Trophoblast cell (in vitro differentiated cells and primary cell): ENCODE measurements at regions not wholly inside any gene's neighbourhood (a gene's known extent, or its start where the extent isn't known, plus 50 kb on each side); places are given as distances from the start of the nearest gene placed in this dataset.

Experiments
- DNase-seq, 2 donors: peaks; one replicate each; pipeline ENCODE4 v3.0.0-alpha.2; 2016
- H2AFZ ChIP-seq: 2 replicates; pipeline ENCODE4 v1.6.1; 2013; ENCODE audit warnings: low read length, moderate library complexity, mild to moderate bottlenecking; ENCODE audit not compliant: insufficient read depth, poor library complexity
- H2AK5ac ChIP-seq: 2 replicates; pipeline ENCODE4 v1.6.1; 2013; ENCODE audit warnings: mild to moderate bottlenecking, low read length
- H2BK120ac ChIP-seq: 2 replicates; pipeline ENCODE4 v1.6.1; 2013; ENCODE audit warnings: low read length, mild to moderate bottlenecking, moderate library complexity; ENCODE audit not compliant: insufficient read depth, poor library complexity
- H2BK12ac ChIP-seq: 2 replicates; pipeline ENCODE4 v1.6.1; 2013; ENCODE audit warnings: mild to moderate bottlenecking, low read length, moderate library complexity
- H2BK5ac ChIP-seq: 2 replicates; pipeline ENCODE4 v1.6.1; 2013; ENCODE audit warnings: low read length, low read depth, moderate library complexity, mild to moderate bottlenecking; ENCODE audit not compliant: poor library complexity
- H3K14ac ChIP-seq: 2 replicates; pipeline ENCODE4 v1.6.1; 2013; ENCODE audit warnings: mild to moderate bottlenecking, low read length
- H3K18ac ChIP-seq: 2 replicates; pipeline ENCODE4 v1.6.1; 2013; ENCODE audit warnings: mild to moderate bottlenecking, low read length
- H3K23ac ChIP-seq: 2 replicates; pipeline ENCODE4 v1.6.1; 2013; ENCODE audit warnings: low read length
- H3K27ac ChIP-seq: 2 replicates; pipeline ENCODE4 v1.5.1; 2013; ENCODE audit warnings: low read depth, mild to moderate bottlenecking, inconsistent platforms, low read length, moderate library complexity
- H3K27me3 ChIP-seq: 2 replicates; pipeline ENCODE4 v1.6.1; 2013; ENCODE audit warnings: inconsistent platforms, mild to moderate bottlenecking, low read length, moderate library complexity; ENCODE audit not compliant: insufficient read depth
- H3K36me3 ChIP-seq, 2 experiments: 1 replicate in 1 of 2; 2 replicates in 1 of 2; pipeline ENCODE4 v1.6.1; 2013; ENCODE audit warnings: low read length in 2 of 2, mild to moderate bottlenecking in 2 of 2, moderate library complexity in 1 of 2; ENCODE audit not compliant: insufficient read depth in 2 of 2, control insufficient read depth in 1 of 2
- H3K4ac ChIP-seq: 2 replicates; pipeline ENCODE4 v1.6.1; 2013; ENCODE audit warnings: low read depth, mild to moderate bottlenecking, low read length, moderate library complexity
- H3K4me1 ChIP-seq, 2 experiments: 1 replicate in 1 of 2; 2 replicates in 1 of 2; pipeline ENCODE4 v1.6.1; 2013; ENCODE audit warnings: low read length in 2 of 2, mild to moderate bottlenecking in 2 of 2, moderate library complexity in 1 of 2; ENCODE audit not compliant: insufficient read depth in 2 of 2, control insufficient read depth in 1 of 2
- H3K4me2 ChIP-seq: 2 replicates; pipeline ENCODE4 v1.6.1; 2013; ENCODE audit warnings: inconsistent platforms, mild to moderate bottlenecking, low read length, moderate library complexity
- H3K4me3 ChIP-seq: 2 replicates; pipeline ENCODE4 v1.5.1; 2013; ENCODE audit warnings: mild to moderate bottlenecking, low read depth, low read length, inconsistent platforms
- H3K79me1 ChIP-seq: one replicate; pipeline ENCODE4 v1.6.1; 2013; ENCODE audit warnings: low read length
- H3K79me2 ChIP-seq: 2 replicates; pipeline ENCODE4 v1.6.1; 2013; ENCODE audit warnings: low read length, mild to moderate bottlenecking; ENCODE audit not compliant: control insufficient read depth, insufficient read depth, poor library complexity
- H3K9ac ChIP-seq: 2 replicates; pipeline ENCODE4 v1.6.1; 2013; ENCODE audit warnings: mild to moderate bottlenecking, low read length
- H3K9me3 ChIP-seq: 2 replicates; pipeline ENCODE4 v1.6.1; 2013; ENCODE audit warnings: low read depth, mild to moderate bottlenecking, control low read depth, inconsistent platforms, low read length; ENCODE audit not compliant: insufficient read depth
- H4K12ac ChIP-seq: 2 replicates; pipeline ENCODE4 v1.6.1; 2013; ENCODE audit warnings: low read depth, mild to moderate bottlenecking, low read length, moderate library complexity
- H4K8ac ChIP-seq: 2 replicates; pipeline ENCODE4 v1.6.1; 2013; ENCODE audit warnings: low read depth, mild to moderate bottlenecking, low read length, moderate library complexity
- H4K91ac ChIP-seq: one replicate; pipeline ENCODE4 v1.6.1; 2013; ENCODE audit warnings: low read depth, mild to moderate bottlenecking, low read length, moderate library complexity
- WGBS: extraction: QIAGEN DNeasy Blood & Tissue Kit; methylation state at CpG from one replicate; pipeline ENCODE4 v1.1.7; 2013; ENCODE audit warnings: missing lambda C conversion rate; ENCODE audit not compliant: insufficient read length, insufficient coverage; ENCODE audit errors: extremely low coverage; 5-methylcytosine and 5-hydroxymethylcytosine counted together

DNA sequence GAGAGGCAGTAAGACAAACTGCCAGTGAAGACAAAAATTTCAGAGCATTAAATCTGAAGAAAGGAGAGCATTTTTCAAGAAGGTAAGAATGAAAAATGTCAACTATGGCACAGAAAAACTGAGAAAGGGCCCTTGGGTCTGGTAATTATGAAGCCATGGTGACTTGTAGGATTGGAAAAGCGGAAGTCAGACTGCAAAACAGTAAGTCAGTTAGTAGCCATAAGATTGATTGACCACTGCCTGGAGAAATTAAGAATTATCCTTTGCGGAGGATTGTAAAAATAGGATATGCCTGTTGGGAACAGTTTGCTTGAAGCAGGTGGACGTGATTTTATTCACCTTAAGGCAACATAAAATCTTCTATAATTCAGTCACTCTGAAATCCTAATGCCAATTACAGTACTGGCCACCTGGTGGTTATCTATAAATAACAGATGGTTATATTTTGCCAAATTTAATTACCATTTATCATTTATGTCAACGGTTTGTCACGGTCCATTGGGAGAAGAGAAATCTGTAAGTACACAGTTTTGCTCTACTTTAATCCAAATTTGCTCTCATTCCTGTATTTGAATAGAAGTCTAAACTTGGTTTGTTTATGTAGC lies 127.1 kb upstream of the CNTN1 start:
- H3K27ac ChIP-seq, result no peak overlapping the region
- H3K9me3 ChIP-seq, result no peaks in the 10 kb centered on the region
- no peak overlapping the region for H2BK120ac ChIP-seq
- no peak overlapping the region for H2BK5ac ChIP-seq
- H3K36me3 ChIP-seq, result no peaks in the 10 kb centered on the region
- H3K4me2 ChIP-seq, result no peak overlapping the region
- no peak overlapping the region for H3K4ac ChIP-seq
- H3K14ac ChIP-seq, result no peak overlapping the region
- H4K91ac ChIP-seq, result no peak overlapping the region
- H3K18ac ChIP-seq, result no peak overlapping the region
- H4K8ac ChIP-seq, result no peak overlapping the region
- no peaks in the 10 kb centered on the region for H3K79me2 ChIP-seq
- WGBS, result no CpG with 5 or more reads among the region's 5 CpGs
- no peak overlapping the region for H3K9ac ChIP-seq
- H3K4me1 ChIP-seq, result no peaks in the 10 kb centered on the region
- no peaks in the 10 kb centered on the region for H3K79me1 ChIP-seq
- no peaks in the 10 kb centered on the region for H3K27me3 ChIP-seq
- H2AK5ac ChIP-seq, result no peak overlapping the region
- no peak overlapping the region for H3K4me3 ChIP-seq
- H2AFZ ChIP-seq, result no peak overlapping the region
- no peak overlapping the region for H3K23ac ChIP-seq
- DNase-seq, result no peak
- no peak overlapping the region for H4K12ac ChIP-seq
- no peak overlapping the region for H2BK12ac ChIP-seq

DNA sequence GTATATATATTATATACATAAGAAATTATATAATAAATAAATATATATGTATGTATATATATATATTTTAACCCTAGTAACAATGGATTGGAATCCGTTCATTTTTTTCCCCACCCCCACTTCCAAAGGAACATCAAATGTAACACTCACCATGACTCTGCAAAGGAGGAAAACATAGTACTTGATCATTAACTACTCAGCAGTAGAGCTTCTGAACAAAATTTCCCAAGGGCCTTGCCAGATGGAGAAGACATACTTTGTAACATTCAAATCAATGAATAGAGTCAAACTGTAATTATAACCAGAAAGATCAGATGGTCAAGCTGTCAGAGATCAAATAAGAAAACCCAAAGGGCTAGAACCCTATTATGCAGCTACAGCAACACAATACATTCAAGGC lies 126.0 kb upstream of the CNTN1 start:
- no peak overlapping the region for H3K4me3 ChIP-seq
- H4K8ac ChIP-seq, result no peak overlapping the region
- H2BK5ac ChIP-seq, result no peak overlapping the region
- WGBS, result no CpG with 5 or more reads among the region's 1 CpG
- H2AK5ac ChIP-seq, result no peak overlapping the region
- H3K4me1 ChIP-seq, result no peaks in the 10 kb centered on the region
- no peaks in the 10 kb centered on the region for H3K9me3 ChIP-seq
- no peak overlapping the region for H2BK120ac ChIP-seq
- H3K27me3 ChIP-seq, result no peaks in the 10 kb centered on the region
- no peak overlapping the region for H2BK12ac ChIP-seq
- H3K79me1 ChIP-seq, result no peaks in the 10 kb centered on the region
- no peaks in the 10 kb centered on the region for H3K79me2 ChIP-seq
- H3K9ac ChIP-seq, result no peak overlapping the region
- H4K12ac ChIP-seq, result no peak overlapping the region
- no peak overlapping the region for H3K14ac ChIP-seq
- no peak overlapping the region for H2AFZ ChIP-seq
- H3K27ac ChIP-seq, result no peak overlapping the region
- no peak overlapping the region for H3K18ac ChIP-seq
- H4K91ac ChIP-seq, result no peak overlapping the region
- no peak for DNase-seq
- H3K36me3 ChIP-seq, result no peaks in the 10 kb centered on the region
- no peak overlapping the region for H3K23ac ChIP-seq
- no peak overlapping the region for H3K4me2 ChIP-seq
- H3K4ac ChIP-seq, result no peak overlapping the region

DNA sequence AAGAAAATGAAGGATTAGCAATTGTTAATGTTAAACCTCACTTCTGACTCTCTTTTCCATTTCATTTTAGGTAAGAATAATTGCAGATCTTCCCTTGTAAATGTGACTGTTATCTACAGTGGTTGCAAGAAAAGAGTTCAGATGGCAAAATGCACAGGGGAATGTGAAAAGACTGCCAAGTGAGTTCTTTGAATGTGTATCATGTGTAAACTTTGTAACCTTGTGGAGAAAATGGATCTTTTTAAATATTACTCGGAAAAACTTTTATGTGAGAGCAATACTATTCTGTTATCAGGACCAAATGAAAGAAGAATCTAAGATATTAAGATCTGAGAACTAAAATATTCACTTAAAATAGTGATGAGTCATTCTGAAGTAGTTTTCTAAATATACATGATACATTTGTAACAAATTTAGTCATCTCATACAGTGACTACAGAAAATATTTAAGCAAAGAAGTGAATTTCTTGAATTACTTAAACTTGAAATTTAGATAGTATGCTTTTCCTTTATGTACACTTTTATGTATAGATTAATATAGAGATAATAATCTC lies 122.5 kb upstream of the CNTN1 start:
- Histone ChIP-seq H3K27me3 (no peaks in the 10 kb centered on the region), H2AK5ac (no peak overlapping the region), H2BK5ac (no peak overlapping the region), H3K9me3 (no peaks in the 10 kb centered on the region), H3K36me3 (no peaks in the 10 kb centered on the region), H3K4me1 (no peaks in the 10 kb centered on the region), H3K27ac (no peak overlapping the region), H3K4ac (no peak overlapping the region), H3K79me1 (no peaks in the 10 kb centered on the region), H2BK120ac (no peak overlapping the region), H3K14ac (no peak overlapping the region), H3K23ac (no peak overlapping the region), H3K79me2 (no peaks in the 10 kb centered on the region), H3K9ac (no peak overlapping the region), H2AFZ (no peak overlapping the region), H4K8ac (no peak overlapping the region), H3K4me2 (no peak overlapping the region), H3K18ac (no peak overlapping the region), H2BK12ac (no peak overlapping the region), H4K12ac (no peak overlapping the region), H3K4me3 (no peak overlapping the region), H4K91ac (no peak overlapping the region)
- no peak for DNase-seq
- WGBS, result no CpG with 5 or more reads among the region's 1 CpG

DNA sequence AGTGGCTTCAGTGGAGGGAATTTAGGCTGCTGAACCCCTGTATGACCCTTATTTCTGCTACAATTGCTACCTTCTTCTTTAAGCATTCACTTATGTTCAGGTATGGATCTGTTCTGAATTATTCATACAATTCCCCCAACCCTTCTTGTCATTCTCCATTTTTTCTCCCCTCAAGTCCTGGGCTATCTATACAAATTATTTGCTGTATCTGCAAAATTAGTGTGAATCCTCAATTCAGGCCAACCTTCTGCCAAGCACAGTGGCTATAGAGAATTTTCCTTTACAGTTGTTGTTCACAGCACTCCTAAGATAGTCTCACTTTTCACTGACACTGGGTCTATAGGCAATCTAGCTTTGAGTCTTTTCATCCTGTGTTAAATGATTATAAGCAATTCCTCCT lies 119.2 kb upstream of the CNTN1 start:
- no peak overlapping the region for H3K23ac ChIP-seq
- H3K9ac ChIP-seq, result no peak overlapping the region
- H3K79me1 ChIP-seq, result no peaks in the 10 kb centered on the region
- H3K27me3 ChIP-seq, result no peaks in the 10 kb centered on the region
- no peak overlapping the region for H3K18ac ChIP-seq
- H2AK5ac ChIP-seq, result no peak overlapping the region
- no peaks in the 10 kb centered on the region for H3K4me1 ChIP-seq
- no peaks in the 10 kb centered on the region for H3K36me3 ChIP-seq
- H4K12ac ChIP-seq, result no peak overlapping the region
- no peaks in the 10 kb centered on the region for H3K79me2 ChIP-seq
- H3K9me3 ChIP-seq, result no peaks in the 10 kb centered on the region
- H3K14ac ChIP-seq, result no peak overlapping the region
- no peak overlapping the region for H2AFZ ChIP-seq
- no peak overlapping the region for H2BK120ac ChIP-seq
- H2BK5ac ChIP-seq, result no peak overlapping the region
- H3K4me3 ChIP-seq, result no peak overlapping the region
- H3K4me2 ChIP-seq, result no peak overlapping the region
- H2BK12ac ChIP-seq, result no peak overlapping the region
- DNase-seq, result no peak
- no peak overlapping the region for H3K4ac ChIP-seq
- H4K8ac ChIP-seq, result no peak overlapping the region
- H3K27ac ChIP-seq, result no peak overlapping the region
- no peak overlapping the region for H4K91ac ChIP-seq
